PFSK-1 (cell line): ENCODE measurements at regions not wholly inside any gene's neighbourhood (a gene's known extent, or its start where the extent isn't known, plus 50 kb on each side); places are given as distances from the start of the nearest gene placed in this dataset.

Experiments
- POLR2AphosphoS5 ChIP-seq: IDR thresholded peaks from 2 replicates; pipeline ENCODE4 v1.6.1; 2012; ENCODE audit warnings: low read depth, mild to moderate bottlenecking, control low read depth, low read length, moderate library complexity
- REST ChIP-seq, 2 experiments: IDR thresholded peaks; 2 replicates each; pipeline versions ENCODE4 v1.6.1 to v1.8.0; 2011 to 2012; ENCODE audit warnings: low read depth in 2 of 2, low read length in 2 of 2, control low read depth in 1 of 2, inconsistent platforms in 1 of 2, mild to moderate bottlenecking in 1 of 2, moderate library complexity in 1 of 2; ENCODE audit not compliant: insufficient read depth in 1 of 2

DNA sequence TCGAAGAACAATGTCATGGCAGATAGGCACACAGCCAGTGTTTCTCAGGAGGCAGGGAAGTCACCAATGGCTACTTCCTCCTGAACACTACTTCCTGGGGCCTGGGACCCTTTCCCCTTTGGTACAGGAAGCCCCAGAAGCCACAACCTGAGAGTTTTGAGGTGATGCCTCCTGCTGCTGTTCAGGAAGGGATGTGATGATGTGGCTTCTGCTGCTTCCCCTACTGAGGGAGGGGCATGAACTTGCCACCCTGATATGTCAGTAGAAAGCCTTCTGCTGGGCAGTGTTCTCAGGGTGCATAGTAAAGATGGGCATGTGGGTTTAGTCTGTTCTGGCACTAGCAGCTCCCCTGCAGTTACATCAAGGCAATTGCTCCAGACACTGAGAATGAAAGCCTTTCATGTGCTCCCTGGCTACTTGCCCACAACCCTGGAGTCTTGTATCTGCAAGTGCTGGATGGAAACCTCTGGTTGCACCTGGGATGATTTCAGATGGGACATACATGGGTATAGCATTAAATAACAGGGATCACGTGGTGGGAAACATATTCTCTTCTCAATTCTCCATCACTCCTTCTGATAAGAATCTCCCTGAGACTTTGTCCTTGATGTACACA lies 69.3 kb downstream of the ADRA2A start:
- TF ChIP-seq POLR2AphosphoS5 (no peak), REST (IDR thresholded peaks at IDR 0.05; ENCODE audit: insufficient read depth in 1 of 2, low read depth in 2 of 2, low read length in 2 of 2) (no peak)
